ENCODE measurements at regions not wholly inside any gene's neighbourhood (a gene's known extent, or its start where the extent isn't known, plus 50 kb on each side); places are given as distances from the start of the nearest gene placed in this dataset.
"Not testable (repeated sequence)": the region's sequence is repeated elsewhere in the genome, so short reads cannot be mapped to it uniquely, and the experiment has no call there.

- Histone ChIP-seq H3K9me3 (ENCODE audit: control insufficient read depth, insufficient read depth, low read length) (no peaks in the 10 kb centered on the region), H3K36me3 (ENCODE audit: control insufficient read depth, insufficient read depth, low read length) (no peaks in the 10 kb centered on the region), H3K4me1 (ENCODE audit: control insufficient read depth, insufficient read depth, low read length) (no peaks in the 10 kb centered on the region), H3K27ac (ENCODE audit: low read length) (no peak overlapping the region), H3K27me3 (ENCODE audit: control insufficient read depth, insufficient read depth, low read length) (no peaks in the 10 kb centered on the region), H3K4me3 (ENCODE audit: low read length) (no peak overlapping the region)
- no peak for DNase-seq (ENCODE audit: low read depth, low spot score)
- WGBS (ENCODE audit: insufficient coverage, insufficient read length) = no CpG with 5 or more reads among the region's 10 CpGs
These were observed 106.7 kb upstream of the AHI1 start for GRCh38 chr6:135604035-135604860.

- Histone ChIP-seq H3K36me3 (ENCODE audit: control insufficient read depth, insufficient read depth, low read length) (no peaks in the 10 kb centered on the region), H3K4me3 (ENCODE audit: low read length) (no peak overlapping the region), H3K9me3 (ENCODE audit: control insufficient read depth, insufficient read depth, low read length) (no peaks in the 10 kb centered on the region), H3K27ac (ENCODE audit: low read length) (no peak overlapping the region), H3K27me3 (ENCODE audit: control insufficient read depth, insufficient read depth, low read length) (no peaks in the 10 kb centered on the region), H3K4me1 (ENCODE audit: control insufficient read depth, insufficient read depth, low read length) (no peaks in the 10 kb centered on the region)
- WGBS (ENCODE audit: insufficient coverage, insufficient read length) = no CpG with 5 or more reads among the region's 2 CpGs
- DNase-seq (ENCODE audit: low read depth, low spot score) = no peak
These were observed 107.8 kb upstream of the AHI1 start for GRCh38 chr6:135605278-135605790.

DNA sequence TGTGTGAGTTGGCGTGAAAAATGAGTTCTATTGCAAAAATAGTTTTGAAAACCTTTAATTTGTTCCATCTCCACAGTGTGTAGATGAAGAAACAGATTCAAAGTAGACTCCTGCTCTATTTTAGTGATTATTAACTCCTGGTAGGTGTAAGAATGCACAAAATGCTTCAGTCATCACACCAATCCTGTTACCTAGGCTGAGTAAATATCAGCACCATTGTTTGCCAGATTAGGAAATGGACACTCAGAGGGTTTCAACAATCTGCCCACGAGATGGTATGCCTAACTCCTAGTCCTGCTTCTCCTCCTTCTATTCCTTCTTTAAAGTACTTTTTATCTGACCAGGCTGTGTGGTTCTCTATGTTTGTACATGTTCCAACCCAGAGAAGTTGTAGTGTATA lies 108.9 kb upstream of the AHI1 start:
- H3K27me3 ChIP-seq (ENCODE audit: control insufficient read depth, insufficient read depth, low read length) = no peaks in the 10 kb centered on the region
- H3K9me3 ChIP-seq (ENCODE audit: control insufficient read depth, insufficient read depth, low read length) = no peaks in the 10 kb centered on the region
- no peak overlapping the region for H3K27ac ChIP-seq (ENCODE audit: low read length)
- H3K4me1 ChIP-seq (ENCODE audit: control insufficient read depth, insufficient read depth, low read length) = no peaks in the 10 kb centered on the region
- DNase-seq (ENCODE audit: low read depth, low spot score) = no peak
- no peak overlapping the region for H3K4me3 ChIP-seq (ENCODE audit: low read length)
- H3K36me3 ChIP-seq (ENCODE audit: control insufficient read depth, insufficient read depth, low read length) = no peaks in the 10 kb centered on the region
- WGBS (ENCODE audit: insufficient coverage, insufficient read length) = no CpG with 5 or more reads among the region's 2 CpGs

- H3K27ac ChIP-seq (ENCODE audit: low read length) = no peak overlapping the region
- no CpG with 5 or more reads among the region's 3 CpGs for WGBS (ENCODE audit: insufficient coverage, insufficient read length)
- H3K4me3 ChIP-seq (ENCODE audit: low read length) = no peak overlapping the region
- no peaks in the 10 kb centered on the region for H3K27me3 ChIP-seq (ENCODE audit: control insufficient read depth, insufficient read depth, low read length)
- DNase-seq (ENCODE audit: low read depth, low spot score) = no peak
- no peaks in the 10 kb centered on the region for H3K9me3 ChIP-seq (ENCODE audit: control insufficient read depth, insufficient read depth, low read length)
- no peaks in the 10 kb centered on the region for H3K36me3 ChIP-seq (ENCODE audit: control insufficient read depth, insufficient read depth, low read length)
- H3K4me1 ChIP-seq (ENCODE audit: control insufficient read depth, insufficient read depth, low read length) = no peaks in the 10 kb centered on the region
These were observed 110.5 kb upstream of the AHI1 start for GRCh38 chr6:135608031-135608430.

DNA sequence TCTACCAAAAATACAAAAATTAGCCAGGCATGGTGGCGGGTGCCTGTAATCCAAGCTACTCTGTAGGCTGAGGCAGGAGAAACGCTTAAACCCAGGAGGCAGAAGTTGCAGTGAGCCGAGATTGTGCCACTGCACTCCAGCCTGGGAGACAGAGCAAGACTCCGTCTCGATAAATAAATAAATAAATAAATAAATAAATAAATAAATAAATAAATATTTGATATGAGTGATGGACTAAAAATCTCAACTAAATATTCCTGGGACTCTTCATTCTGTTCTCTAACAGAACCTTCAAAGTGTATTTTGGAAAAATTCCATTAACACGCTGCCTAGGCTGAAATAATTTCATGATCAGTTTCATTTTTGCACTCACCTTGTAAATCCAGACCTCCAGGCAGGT lies 112.7 kb upstream of the AHI1 start:
- H3K36me3 ChIP-seq (ENCODE audit: control insufficient read depth, insufficient read depth, low read length); DNase-seq (ENCODE audit: low read depth, low spot score); H3K4me1 ChIP-seq (ENCODE audit: control insufficient read depth, insufficient read depth, low read length); H3K4me3 ChIP-seq (ENCODE audit: low read length); H3K27ac ChIP-seq (ENCODE audit: low read length); H3K27me3 ChIP-seq (ENCODE audit: control insufficient read depth, insufficient read depth, low read length); H3K9me3 ChIP-seq (ENCODE audit: control insufficient read depth, insufficient read depth, low read length): not testable (repeated sequence)
- WGBS (ENCODE audit: insufficient coverage, insufficient read length) = no CpG with 5 or more reads among the region's 6 CpGs

GRCh38 chr6:135616655-135617054 lies 119.1 kb upstream of the AHI1 start:
- no peak overlapping the region for H3K27ac ChIP-seq (ENCODE audit: low read length)
- no peaks in the 10 kb centered on the region for H3K27me3 ChIP-seq (ENCODE audit: control insufficient read depth, insufficient read depth, low read length)
- no CpG with 5 or more reads among the region's 2 CpGs for WGBS (ENCODE audit: insufficient coverage, insufficient read length)
- no peaks in the 10 kb centered on the region for H3K36me3 ChIP-seq (ENCODE audit: control insufficient read depth, insufficient read depth, low read length)
- H3K4me3 ChIP-seq (ENCODE audit: low read length) = no peak overlapping the region
- DNase-seq (ENCODE audit: low read depth, low spot score) = no peak
- no peaks in the 10 kb centered on the region for H3K4me1 ChIP-seq (ENCODE audit: control insufficient read depth, insufficient read depth, low read length)
- no peaks in the 10 kb centered on the region for H3K9me3 ChIP-seq (ENCODE audit: control insufficient read depth, insufficient read depth, low read length)

- no peak for DNase-seq (ENCODE audit: low read depth, low spot score)
- Histone ChIP-seq H3K9me3 (ENCODE audit: control insufficient read depth, insufficient read depth, low read length) (no peaks in the 10 kb centered on the region), H3K36me3 (ENCODE audit: control insufficient read depth, insufficient read depth, low read length) (no peaks in the 10 kb centered on the region), H3K4me1 (ENCODE audit: control insufficient read depth, insufficient read depth, low read length) (no peaks in the 10 kb centered on the region), H3K27me3 (ENCODE audit: control insufficient read depth, insufficient read depth, low read length) (no peaks in the 10 kb centered on the region), H3K27ac (ENCODE audit: low read length) (no peak overlapping the region), H3K4me3 (ENCODE audit: low read length) (no peak overlapping the region)
- WGBS (ENCODE audit: insufficient coverage, insufficient read length) = no CpG with 5 or more reads among the region's 2 CpGs
These were observed 119.7 kb upstream of the AHI1 start for GRCh38 chr6:135617222-135617621.

DNA sequence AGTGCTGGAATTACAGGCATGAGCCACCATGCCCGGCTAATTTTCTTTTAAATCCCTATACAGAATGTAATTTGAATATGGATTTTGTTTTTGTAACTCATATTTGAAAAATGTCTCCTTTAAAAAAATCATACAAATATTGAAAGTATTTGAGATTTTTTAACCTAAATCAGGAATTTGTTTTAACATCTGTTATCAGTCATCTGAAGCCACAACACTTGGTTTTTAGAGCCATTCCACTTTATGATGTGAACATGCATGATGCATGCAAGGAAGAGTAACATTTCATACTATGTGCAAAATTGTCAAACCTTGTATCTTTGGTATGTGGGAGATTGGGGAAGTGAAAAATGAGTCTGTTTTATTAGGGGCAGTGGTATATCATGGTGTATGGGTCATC lies 124.5 kb upstream of the AHI1 start:
- DNase-seq (ENCODE audit: low read depth, low spot score) = no peak
- WGBS (ENCODE audit: insufficient coverage, insufficient read length) = no CpG with 5 or more reads among the region's 1 CpG
- Histone ChIP-seq H3K4me3 (ENCODE audit: low read length) (no peak overlapping the region), H3K27ac (ENCODE audit: low read length) (no peak overlapping the region), H3K27me3 (ENCODE audit: control insufficient read depth, insufficient read depth, low read length) (no peaks in the 10 kb centered on the region), H3K36me3 (ENCODE audit: control insufficient read depth, insufficient read depth, low read length) (no peaks in the 10 kb centered on the region), H3K4me1 (ENCODE audit: control insufficient read depth, insufficient read depth, low read length) (no peaks in the 10 kb centered on the region), H3K9me3 (ENCODE audit: control insufficient read depth, insufficient read depth, low read length) (no peaks in the 10 kb centered on the region)

- no peak overlapping the region for H3K27ac ChIP-seq (ENCODE audit: low read length)
- no peak for DNase-seq (ENCODE audit: low read depth, low spot score)
- no peaks in the 10 kb centered on the region for H3K36me3 ChIP-seq (ENCODE audit: control insufficient read depth, insufficient read depth, low read length)
These were observed 126.4 kb upstream of the AHI1 start for GRCh38 chr6:135623979-135624378.

DNA sequence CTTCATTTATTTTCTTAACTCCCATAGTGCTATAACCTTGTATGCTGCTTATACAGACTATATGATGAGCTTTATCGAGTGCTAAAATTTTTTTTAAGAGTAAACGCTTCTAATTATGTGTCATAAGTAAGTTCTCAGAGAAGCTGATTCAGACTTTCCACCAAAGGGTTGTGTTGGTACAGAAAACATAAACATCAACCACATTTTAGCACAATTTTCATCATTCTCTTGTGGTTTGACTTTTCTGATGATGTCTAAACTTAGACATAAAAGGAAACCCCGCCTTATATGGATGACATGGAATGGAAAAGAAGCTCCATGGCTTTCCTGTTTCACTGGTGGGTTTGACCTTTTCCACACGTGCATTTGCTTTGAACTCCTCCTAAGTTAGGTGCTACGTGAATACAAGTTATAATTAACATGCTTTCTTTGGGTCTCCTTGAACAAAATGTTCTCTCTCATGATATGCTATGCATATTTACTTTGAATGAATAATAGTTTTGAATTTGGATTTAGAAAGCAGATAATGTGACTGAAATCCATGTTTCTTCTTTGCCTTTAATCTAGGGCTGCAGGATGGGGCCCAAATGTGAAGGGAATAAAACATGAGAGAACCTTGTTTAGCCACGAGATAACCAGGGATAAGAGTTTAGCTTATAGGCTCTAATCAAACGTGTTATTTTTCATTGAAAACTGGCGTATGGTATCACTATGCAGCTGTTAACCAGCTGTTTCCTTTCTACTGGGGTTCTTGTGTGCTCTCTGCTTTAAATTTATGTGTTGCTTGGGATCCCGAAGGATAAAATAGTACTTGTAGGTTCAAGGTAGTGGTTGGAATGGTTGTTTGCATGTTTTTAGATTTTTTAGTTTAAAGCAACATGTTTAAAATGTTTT lies 127.1 kb upstream of the AHI1 start:
- Histone ChIP-seq H3K9me3 (ENCODE audit: control insufficient read depth, insufficient read depth, low read length) (no peaks in the 10 kb centered on the region), H3K27ac (ENCODE audit: low read length) (no peak overlapping the region), H3K27me3 (ENCODE audit: control insufficient read depth, insufficient read depth, low read length) (no peaks in the 10 kb centered on the region), H3K4me1 (ENCODE audit: control insufficient read depth, insufficient read depth, low read length) (no peaks in the 10 kb centered on the region), H3K4me3 (ENCODE audit: low read length) (no peak overlapping the region), H3K36me3 (ENCODE audit: control insufficient read depth, insufficient read depth, low read length) (no peaks in the 10 kb centered on the region)
- no peak for DNase-seq (ENCODE audit: low read depth, low spot score)
- WGBS (ENCODE audit: insufficient coverage, insufficient read length) = no CpG with 5 or more reads among the region's 9 CpGs

More at GRCh38 chr6:135623979-135624378, 126.4 kb upstream of the AHI1 start:
- no CpG with 5 or more reads among the region's 1 CpG for WGBS (ENCODE audit: insufficient coverage, insufficient read length)
- H3K27me3 ChIP-seq (ENCODE audit: control insufficient read depth, insufficient read depth, low read length) = no peaks in the 10 kb centered on the region
- H3K4me3 ChIP-seq (ENCODE audit: low read length) = no peak overlapping the region
- H3K9me3 ChIP-seq (ENCODE audit: control insufficient read depth, insufficient read depth, low read length) = no peaks in the 10 kb centered on the region
- H3K4me1 ChIP-seq (ENCODE audit: control insufficient read depth, insufficient read depth, low read length) = no peaks in the 10 kb centered on the region
